ENCODE measurements at regions not wholly inside any gene's neighbourhood (a gene's known extent, or its start where the extent isn't known, plus 50 kb on each side); places are given as distances from the start of the nearest gene placed in this dataset.

GRCh38 chr1:106836708-106837107 is 219.8 kb upstream of the PRMT6 start:
- no peak overlapping the region for H3K4me3 ChIP-seq (replicated peaks in 1 of 2; ENCODE audit: low read depth in 2 of 2, low read length in 2 of 2)
- no peak for DNase-seq (ENCODE audit: low read depth in 2 of 2)
- TF ChIP-seq CTCF (IDR thresholded peaks at IDR 0.05; ENCODE audit: low read depth, low read length), result no peak

GRCh38 chr1:106843518-106843917 is 213.0 kb upstream of the PRMT6 start:
- no peak overlapping the region for H3K4me3 ChIP-seq (replicated peaks in 1 of 2; ENCODE audit: low read depth in 2 of 2, low read length in 2 of 2)
- no peak for TF ChIP-seq CTCF (IDR thresholded peaks at IDR 0.05; ENCODE audit: low read depth, low read length)
- no peak for DNase-seq (ENCODE audit: low read depth in 2 of 2)

GRCh38 chr1:106846656-106847055 is 209.8 kb upstream of the PRMT6 start:
- TF ChIP-seq CTCF (IDR thresholded peaks at IDR 0.05; ENCODE audit: low read depth, low read length), result no peak
- DNase-seq (ENCODE audit: low read depth in 2 of 2), result no peak

GRCh38 chr1:106861110-106861509 is 195.4 kb upstream of the PRMT6 start:
- H3K4me3 ChIP-seq (replicated peaks in 1 of 2; ENCODE audit: low read depth in 2 of 2, low read length in 2 of 2), result no peak overlapping the region
- TF ChIP-seq CTCF (IDR thresholded peaks at IDR 0.05; ENCODE audit: low read depth, low read length), result no peak
- no peak for DNase-seq (ENCODE audit: low read depth in 2 of 2)

More at GRCh38 chr1:106846656-106847055, 209.8 kb upstream of the PRMT6 start:
- H3K4me3 ChIP-seq (replicated peaks in 1 of 2; ENCODE audit: low read depth in 2 of 2, low read length in 2 of 2), result no peak overlapping the region

- H3K4me3 ChIP-seq (replicated peaks in 1 of 2; ENCODE audit: low read depth in 2 of 2, low read length in 2 of 2), result no peak overlapping the region
- no peak for DNase-seq (ENCODE audit: low read depth in 2 of 2)
- no peak for TF ChIP-seq CTCF (IDR thresholded peaks at IDR 0.05; ENCODE audit: low read depth, low read length)
Measured at GRCh38 chr1:106868828-106869227, 187.6 kb upstream of the PRMT6 start.

GRCh38 chr1:106875622-106876021 is 180.9 kb upstream of the PRMT6 start:
- H3K4me3 ChIP-seq (replicated peaks in 1 of 2; ENCODE audit: low read depth in 2 of 2, low read length in 2 of 2), result no peak overlapping the region
- TF ChIP-seq CTCF (IDR thresholded peaks at IDR 0.05; ENCODE audit: low read depth, low read length), result no peak
- no peak for DNase-seq (ENCODE audit: low read depth in 2 of 2)

- no peak overlapping the region for H3K4me3 ChIP-seq (replicated peaks in 1 of 2; ENCODE audit: low read depth in 2 of 2, low read length in 2 of 2)
- no peak for DNase-seq (ENCODE audit: low read depth in 2 of 2)
- no peak for TF ChIP-seq CTCF (IDR thresholded peaks at IDR 0.05; ENCODE audit: low read depth, low read length)
Measured at GRCh38 chr1:106876384-106876783, 180.1 kb upstream of the PRMT6 start.

Measured in cardiac fibroblast (primary cell).